Kidney epithelial cell (primary cell): ENCODE measurements at regions not wholly inside any gene's neighbourhood (a gene's known extent, or its start where the extent isn't known, plus 50 kb on each side); places are given as distances from the start of the nearest gene placed in this dataset.

Source experiments
- DNase-seq: peaks from one replicate; pipeline ENCODE4 v3.0.0-alpha.2; 2010; ENCODE audit warnings: low read depth
- H3K27me3 ChIP-seq: 2 replicates; pipeline ENCODE4 v1.6.0; 2011; ENCODE audit warnings: low read length; ENCODE audit not compliant: control insufficient read depth, insufficient read depth
- H3K36me3 ChIP-seq: 2 replicates; pipeline ENCODE4 v1.5.1; 2011; ENCODE audit warnings: low read length; ENCODE audit not compliant: control insufficient read depth, insufficient read depth
- H3K4me3 ChIP-seq: 2 replicates; pipeline ENCODE4 v1.5.1; 2011; ENCODE audit warnings: low read depth, mild to moderate bottlenecking, control low read depth, low read length
- CTCF ChIP-seq: IDR thresholded peaks from 2 replicates; pipeline ENCODE4 v1.5.1; 2011; ENCODE audit warnings: mild to moderate bottlenecking, moderate library complexity, low read length, control low read depth, inconsistent platforms; ENCODE audit not compliant: insufficient read depth, poor library complexity, severe bottlenecking

- DNase-seq: no peak
- no peaks in the 10 kb centered on the region for H3K36me3 ChIP-seq
- H3K4me3 ChIP-seq: no peak overlapping the region
- peak; percentile 79 for TF ChIP-seq CTCF
- no peaks in the 10 kb centered on the region for H3K27me3 ChIP-seq
Measured at GRCh38 chr6:47097092-47097945, 55.2 kb upstream of the ADGRF1 start.

DNA sequence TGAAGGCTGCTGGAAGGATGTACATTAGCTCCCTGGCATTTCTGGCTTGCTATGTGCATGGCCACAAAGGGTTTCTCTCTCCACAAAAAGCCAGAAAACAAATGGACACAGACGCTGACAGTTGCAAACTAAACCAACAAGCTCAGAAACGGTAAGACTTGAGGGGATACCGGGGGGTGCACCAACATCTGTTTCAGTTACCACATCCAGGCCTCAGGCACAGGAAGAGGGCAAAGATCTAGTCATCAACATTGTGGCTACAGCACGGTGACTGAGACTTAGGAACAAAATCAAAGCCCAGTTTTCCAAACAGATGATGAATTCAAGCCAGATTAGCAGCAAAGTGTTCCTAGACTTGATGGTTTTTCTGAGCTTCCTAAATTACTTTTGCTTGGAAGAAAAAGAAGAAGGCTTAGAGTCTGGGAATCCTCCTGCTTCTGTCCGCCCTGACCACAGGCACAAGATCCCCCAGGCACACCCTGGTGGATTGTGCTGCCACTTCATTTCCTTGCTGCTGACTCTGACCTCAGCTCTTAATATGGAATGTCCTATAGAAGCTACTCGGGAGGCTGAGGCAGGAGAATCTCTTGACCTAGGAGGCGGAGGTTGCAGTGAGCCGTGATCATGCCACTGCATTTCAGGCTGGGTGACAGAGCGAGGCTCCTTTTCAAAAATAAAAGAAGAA, 54.2 kb upstream of the ADGRF1 start:
- H3K36me3 ChIP-seq: no peaks in the 10 kb centered on the region
- TF ChIP-seq CTCF: no peak
- no peak overlapping the region for H3K4me3 ChIP-seq
- H3K27me3 ChIP-seq: no peaks in the 10 kb centered on the region
- no peak for DNase-seq

GRCh38 chr6:47094241-47094925, 52.3 kb upstream of the ADGRF1 start:
- Histone ChIP-seq H3K36me3 (no peaks in the 10 kb centered on the region), H3K4me3 (no peak overlapping the region), H3K27me3 (no peaks in the 10 kb centered on the region)
- TF ChIP-seq CTCF: peak; percentile 37
- no peak for DNase-seq

GRCh38 chr6:47093169-47093568, 51.0 kb upstream of the ADGRF1 start:
- H3K36me3 ChIP-seq: no peaks in the 10 kb centered on the region
- TF ChIP-seq CTCF: no peak
- no peak overlapping the region for H3K4me3 ChIP-seq
- DNase-seq: no peak
- no peaks in the 10 kb centered on the region for H3K27me3 ChIP-seq

- Histone ChIP-seq H3K36me3 (no peaks in the 10 kb centered on the region), H3K4me3 (no peak overlapping the region), H3K27me3 (no peaks in the 10 kb centered on the region)
- TF ChIP-seq CTCF: no peak
- no peak for DNase-seq
Measured at GRCh38 chr6:47091886-47092668, 49.9 kb upstream of the ADGRF1 start.
